OCI-M2 (cell line): ENCODE measurements at regions not wholly inside any gene's neighbourhood (a gene's known extent, or its start where the extent isn't known, plus 50 kb on each side); places are given as distances from the start of the nearest gene placed in this dataset.

Experiments used
- DNase-seq: peaks from one replicate; lab custom pipeline; 2025; ENCODE audit not compliant: unreplicated experiment; lab: John Stamatoyannopoulos, UW

DNA sequence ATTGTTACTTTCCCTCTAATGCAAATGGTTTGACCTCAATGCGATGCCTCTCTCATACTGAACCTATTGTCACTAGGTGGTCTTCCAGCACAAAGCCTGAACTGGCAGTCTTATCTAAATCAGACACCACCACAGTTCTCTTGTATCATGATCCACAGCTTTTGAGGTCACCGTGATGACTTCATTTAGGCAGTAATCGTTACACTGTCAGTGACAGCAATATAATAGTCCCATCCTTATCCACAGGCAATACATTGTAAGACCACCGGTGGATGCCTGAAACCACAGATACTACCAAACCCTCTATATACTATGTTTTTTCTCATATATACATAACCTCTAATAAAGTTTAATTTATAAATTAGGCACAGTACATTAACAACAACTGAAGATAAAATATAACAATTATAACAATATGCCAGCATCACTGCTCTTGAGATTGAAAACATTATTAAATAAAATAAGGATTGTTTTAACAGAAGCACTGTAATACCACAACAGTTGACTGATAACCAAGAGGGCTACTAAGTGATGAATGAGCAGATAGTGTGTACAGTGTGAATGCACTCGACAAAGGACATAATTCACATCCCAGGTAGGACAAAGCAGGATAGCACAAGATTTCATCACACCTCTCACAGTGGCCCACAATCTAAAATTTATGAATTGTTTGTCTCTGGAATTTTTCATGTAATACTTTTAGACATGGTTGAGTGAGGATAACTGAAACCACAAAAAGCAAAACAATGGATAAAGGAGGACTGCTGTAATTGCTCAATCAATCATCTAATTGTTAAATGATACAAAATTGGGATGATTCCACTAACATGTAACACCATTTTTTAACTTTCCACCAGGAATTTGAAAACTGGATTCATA, 419.4 kb downstream of the CENPC start:
- DNase-seq, result no peak

DNA sequence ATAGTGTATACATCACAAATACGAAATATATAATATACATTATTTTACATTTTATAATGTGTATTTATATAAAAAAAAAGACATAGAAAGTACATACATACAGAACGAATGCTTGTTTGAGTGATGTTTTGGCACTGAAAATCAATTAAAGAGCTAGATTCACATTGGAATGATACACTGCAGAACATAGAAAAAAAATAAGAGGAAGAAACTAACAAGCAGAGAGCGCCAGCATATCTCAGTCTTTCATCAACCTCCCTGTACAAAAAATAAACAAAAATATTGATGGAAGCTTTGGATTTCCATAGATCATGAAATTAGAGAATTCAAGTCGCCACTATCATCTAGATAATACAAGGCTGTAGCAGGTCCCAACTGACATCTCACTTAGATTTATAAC, 420.6 kb downstream of the CENPC start:
- DNase-seq, result no peak

- no peak for DNase-seq
These were observed 423.3 kb downstream of the CENPC start for GRCh38 chr4:67122029-67122428.

GRCh38 chr4:67120369-67120768, 424.9 kb downstream of the CENPC start:
- no peak for DNase-seq

DNA sequence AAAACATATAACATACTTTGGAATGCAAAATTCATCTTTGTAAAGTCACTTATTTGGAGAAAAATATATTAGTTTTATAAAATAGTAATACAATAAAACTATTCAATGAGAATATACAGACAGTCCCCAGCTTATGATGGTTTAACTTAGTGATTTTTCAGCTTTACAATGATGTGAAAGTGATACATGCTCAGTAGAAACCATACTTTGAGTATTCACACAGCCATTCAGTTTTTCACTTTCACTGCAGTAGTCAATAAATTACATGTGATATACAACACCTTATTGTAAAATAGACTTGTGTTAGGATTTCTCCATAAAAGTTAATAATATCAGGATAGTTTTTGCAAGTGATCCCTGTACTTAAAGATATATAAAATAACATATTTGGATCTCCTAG, 436.0 kb downstream of the CENPC start:
- no peak for DNase-seq

- DNase-seq, result no peak
These were observed 438.3 kb downstream of the CENPC start for GRCh38 chr4:67106861-67107460.

DNA sequence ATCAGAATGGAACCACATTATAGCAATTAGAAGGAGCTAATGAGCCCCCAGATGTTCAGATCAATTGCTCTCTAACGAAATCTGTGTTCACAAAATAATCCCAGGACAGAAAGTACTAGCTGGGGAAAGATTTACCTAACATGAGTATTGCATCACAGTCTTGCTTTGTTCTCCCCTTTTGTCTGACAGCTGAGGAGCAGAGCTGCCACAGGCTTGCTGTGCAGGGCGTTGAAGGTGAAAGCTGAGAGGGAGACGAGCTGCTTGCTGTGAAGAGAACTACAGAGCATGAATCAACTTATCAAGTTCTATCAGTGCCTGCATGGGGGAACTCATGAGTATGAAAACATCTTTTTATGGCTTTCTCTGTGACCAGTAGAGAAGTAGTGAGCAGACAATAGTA, 441.2 kb downstream of the CENPC start:
- DNase-seq, result no peak

GRCh38 chr4:67103001-67103747, 442.1 kb downstream of the CENPC start:
- no peak for DNase-seq

- no peak for DNase-seq
These were observed 443.7 kb downstream of the CENPC start for GRCh38 chr4:67101612-67102011.

DNA sequence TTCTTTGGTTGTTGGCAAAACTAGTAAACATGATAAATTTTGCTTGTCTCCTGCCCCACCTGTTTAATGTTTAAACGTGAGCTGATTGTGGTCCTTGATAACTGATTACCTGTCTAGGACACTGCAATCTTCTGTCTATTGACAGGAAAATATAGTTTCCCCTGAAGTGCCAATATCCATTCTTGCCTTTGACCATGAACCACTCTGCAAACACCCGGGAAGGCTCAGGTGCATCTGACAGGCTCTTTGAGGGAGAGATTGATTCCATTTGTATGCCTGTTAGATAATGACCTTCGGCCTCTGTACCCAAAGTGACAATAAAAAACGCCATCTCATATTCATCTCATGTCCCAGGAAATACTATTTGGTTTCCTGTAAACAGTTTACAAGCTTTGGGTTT, 453.0 kb downstream of the CENPC start:
- DNase-seq, result no peak

DNA sequence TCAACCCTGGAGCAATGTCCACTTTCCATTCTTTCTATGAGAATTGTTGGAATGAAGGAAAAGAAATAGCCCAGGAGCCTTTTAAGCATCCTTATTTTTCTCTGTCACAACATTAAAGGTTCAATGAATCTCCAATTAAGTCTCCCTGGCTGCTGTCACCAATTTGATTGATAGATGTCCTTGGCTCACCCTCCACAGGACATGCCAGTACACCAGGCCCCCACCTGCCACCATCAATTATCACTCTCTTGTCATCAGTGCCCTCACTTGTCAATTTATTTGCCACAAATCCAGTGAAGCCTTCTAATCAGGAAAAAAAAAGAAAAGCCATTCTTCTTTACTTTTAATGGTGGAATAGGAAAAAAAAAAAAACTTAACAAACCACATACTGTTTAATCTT, 453.6 kb downstream of the CENPC start:
- DNase-seq, result no peak

DNA sequence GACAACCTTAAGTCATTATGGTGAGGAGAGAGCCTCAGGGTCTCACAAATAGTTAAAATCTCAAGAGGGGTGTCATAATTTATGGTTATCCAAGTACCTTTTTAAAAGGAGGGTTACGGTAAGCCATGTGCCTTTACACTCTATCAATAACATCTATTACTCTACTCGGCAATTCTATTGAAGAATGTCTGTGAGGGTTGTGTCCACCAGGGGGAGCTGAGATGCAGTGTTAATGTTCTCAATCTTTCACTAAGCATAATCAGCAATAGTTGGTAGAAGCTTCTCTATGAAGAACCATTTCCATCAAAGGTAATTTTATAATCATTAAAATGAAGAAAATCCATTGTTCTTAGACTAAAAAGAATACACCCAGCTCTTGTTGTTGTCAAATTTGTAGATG, 457.4 kb downstream of the CENPC start:
- DNase-seq, result peak; percentile 2

GRCh38 chr4:67084783-67085182, 460.5 kb downstream of the CENPC start:
- DNase-seq, result no peak

DNA sequence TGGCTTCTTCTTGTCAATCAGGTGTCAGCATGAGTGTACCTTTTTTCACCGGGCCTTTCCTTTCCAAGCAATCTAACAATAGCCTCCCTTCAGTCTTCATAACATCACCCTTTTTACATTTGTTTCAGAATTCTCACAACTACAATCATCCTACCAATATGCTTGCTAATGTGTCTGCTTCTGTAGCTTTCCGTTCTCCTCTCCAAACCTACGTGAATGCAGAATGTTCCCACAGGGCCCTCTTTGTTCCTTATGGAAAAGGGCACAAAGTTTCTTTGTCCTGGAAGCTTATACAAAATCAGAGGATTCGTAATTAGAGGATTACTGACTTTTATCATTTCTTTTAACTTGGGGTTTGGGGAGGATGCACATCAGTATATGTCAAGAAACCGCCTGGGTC, 461.8 kb downstream of the CENPC start:
- DNase-seq, result no peak

DNA sequence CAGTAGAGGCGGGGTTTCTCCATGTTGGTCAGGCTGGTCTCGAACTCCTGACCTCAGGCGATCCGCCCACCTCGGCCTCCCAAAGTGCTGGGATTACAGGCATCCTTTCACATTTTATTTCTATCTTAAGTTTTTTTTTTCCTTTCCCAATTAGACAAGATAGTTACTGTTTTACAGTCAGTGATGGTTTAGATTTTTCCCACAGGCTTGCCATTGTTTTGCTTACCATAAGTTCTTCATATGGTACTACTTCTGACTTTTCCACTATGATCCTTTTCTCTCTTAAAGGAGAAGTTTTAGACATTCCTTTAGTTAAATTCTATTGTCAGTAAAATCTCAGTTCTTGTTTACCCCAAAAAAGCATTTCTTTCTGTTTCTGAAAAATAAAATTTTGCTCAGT, 462.6 kb downstream of the CENPC start:
- DNase-seq, result no peak

- no peak for DNase-seq
These were observed 465.2 kb downstream of the CENPC start for GRCh38 chr4:67080046-67080557.

DNA sequence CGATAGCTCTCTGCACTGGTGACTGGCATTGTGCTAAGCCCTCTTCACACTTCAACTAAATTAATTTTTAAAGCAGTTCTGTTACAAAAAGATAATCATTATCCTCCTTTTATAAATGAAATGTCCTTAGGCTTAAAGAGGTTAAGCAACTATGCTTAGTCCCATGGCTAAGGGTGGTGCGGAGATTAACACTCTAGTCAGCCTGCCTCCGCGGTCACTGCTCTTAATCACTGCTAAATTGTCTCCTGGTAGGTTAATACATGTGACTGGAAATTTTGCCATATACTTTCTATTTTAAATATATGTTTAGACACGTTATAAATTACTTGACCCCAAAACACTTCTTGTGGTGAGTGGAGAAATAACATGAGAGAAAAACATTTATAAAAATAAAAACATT, 473.7 kb downstream of the CENPC start:
- no peak for DNase-seq

GRCh38 chr4:67055319-67055718, 490.0 kb downstream of the CENPC start:
- DNase-seq, result no peak

DNA sequence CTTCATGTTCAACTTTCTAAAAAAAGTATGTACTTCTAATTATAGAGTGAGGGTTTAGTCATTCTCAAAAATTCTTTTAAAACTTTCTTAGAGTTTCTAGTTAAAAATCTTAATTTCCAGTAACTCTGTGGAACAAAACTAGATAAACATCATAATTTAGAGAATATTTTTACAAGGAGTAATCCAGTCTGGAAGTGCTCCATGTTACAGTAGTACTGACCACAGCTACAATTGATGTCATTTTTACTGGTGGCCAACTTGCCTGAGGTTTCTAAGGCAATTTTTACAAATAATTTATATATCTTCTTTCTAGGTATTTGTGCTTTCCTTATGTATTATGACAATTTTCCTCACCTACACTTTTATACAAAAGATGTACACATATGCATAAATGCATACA, 490.4 kb downstream of the CENPC start:
- no peak for DNase-seq

- DNase-seq, result no peak
These were observed 492.3 kb downstream of the CENPC start for GRCh38 chr4:67052814-67053675.
